Amniotic epithelial cell (primary cell): ENCODE measurements at regions not wholly inside any gene's neighbourhood (a gene's known extent, or its start where the extent isn't known, plus 50 kb on each side); places are given as distances from the start of the nearest gene placed in this dataset.

ENCODE experiments used
- DNase-seq: peaks from one replicate; pipeline ENCODE4 v3.0.0-alpha.2; 2010; ENCODE audit warnings: low read depth

DNA sequence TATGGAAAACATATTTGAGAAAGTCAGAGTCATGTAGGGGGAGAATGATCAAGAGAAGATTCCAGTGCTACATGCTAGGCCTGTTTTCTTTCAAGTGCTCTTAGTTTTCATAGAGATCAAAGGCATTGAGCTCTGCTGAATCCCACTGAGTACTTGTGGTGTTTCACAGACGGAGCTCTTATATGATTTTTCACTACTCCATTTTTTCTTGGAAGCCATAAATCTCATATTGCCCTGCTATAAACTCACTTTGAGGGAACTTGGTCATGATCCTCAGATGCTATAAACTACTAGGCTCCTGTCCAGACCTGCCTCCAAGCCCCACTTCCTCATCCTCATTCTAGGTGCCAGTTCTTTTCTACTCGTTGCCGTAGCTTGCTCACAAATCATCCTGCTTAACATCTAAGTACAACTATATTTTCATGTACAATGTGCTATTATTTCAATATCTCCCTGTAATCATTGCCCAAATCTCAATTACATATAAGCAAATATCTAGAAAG lies 180.8 kb upstream of the CCDC179 start:
- no peak for DNase-seq

DNA sequence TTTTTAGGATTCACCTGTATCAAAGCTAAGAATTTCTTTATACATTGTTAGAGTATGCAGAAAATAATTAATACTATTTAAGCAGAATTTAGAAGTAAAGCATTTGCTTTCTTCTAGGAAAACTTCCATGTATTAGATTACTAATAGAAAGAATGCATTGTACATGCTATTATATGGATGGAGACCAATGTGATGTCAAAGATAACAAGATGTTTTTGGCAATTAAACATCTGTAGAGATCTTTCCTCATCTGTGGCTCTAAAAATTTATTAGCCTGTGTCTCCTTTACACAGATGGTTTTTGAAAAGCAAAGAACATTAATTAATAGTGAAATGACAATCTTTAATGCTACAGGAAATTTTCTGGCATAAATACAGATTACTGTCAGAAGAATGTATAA lies 198.4 kb upstream of the CCDC179 start:
- DNase-seq: no peak

DNA sequence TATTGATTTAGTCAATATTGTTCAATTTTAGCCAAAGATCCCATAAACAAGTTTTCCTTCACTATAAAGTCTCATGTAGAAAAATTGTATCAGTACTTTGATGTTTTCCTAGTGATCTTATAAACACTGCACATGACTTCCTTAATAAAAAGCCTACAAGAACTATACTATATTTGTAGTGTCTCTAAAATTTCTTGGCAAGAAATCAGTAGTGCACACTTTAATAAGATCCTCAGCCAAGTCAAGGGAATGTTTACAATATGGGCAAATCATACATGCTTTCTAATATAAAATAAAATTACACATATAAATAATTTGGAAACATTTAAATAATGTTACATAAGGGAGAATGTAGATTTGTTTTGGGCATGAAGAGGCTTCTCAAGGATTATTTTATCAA lies 203.0 kb upstream of the CCDC179 start:
- no peak for DNase-seq

DNA sequence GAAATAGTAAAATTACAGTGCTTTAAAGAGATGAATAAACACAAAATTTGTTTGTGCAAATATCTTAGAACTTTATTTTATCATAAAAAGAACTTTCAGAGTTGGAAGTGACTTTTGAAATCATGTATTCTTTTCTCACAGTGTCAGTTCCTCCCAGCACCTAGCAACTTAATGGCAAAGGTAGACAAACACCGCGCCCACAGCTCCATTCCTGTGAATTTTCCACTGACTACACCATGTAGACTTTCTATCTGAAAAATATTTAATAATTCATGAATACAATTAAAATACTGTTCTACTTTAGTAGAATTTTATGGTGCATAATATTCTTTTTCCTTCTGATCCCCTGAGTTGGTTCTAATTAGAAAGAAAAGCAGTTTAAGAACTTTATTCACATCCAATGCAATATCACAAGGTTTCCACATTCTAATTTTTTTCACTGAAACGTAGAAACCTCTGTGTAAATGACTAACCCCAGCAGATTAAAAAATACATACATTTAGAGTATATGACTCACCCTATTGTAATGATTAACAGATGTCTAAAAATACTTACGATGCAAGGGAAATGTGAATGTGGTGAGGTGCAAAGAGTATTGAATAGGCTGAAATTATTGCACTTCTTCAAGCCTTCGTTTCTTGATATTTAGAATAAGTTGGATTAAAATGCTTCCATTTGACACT lies 218.2 kb upstream of the CCDC179 start:
- DNase-seq: no peak

DNA sequence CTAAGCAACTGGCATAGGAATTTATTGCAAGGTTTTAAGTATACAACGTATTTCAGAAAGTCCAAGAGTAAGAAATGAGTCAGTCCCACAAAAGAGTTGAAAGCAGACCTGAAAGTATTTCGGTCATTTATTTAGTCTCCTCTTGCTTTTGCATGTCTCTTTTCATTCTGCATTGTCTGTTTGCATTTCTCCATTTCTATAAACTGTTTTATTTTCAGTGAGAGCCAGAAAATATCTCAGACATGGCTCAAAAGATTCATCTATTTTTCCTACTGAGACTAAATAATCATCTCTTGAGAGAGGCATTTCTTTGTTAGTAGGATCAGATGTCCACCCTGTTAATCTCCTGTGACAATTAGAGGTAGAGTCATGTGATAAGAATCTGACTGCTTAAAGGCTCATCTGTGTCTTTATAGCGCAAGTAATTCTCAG lies 219.1 kb upstream of the CCDC179 start:
- no peak for DNase-seq

DNA sequence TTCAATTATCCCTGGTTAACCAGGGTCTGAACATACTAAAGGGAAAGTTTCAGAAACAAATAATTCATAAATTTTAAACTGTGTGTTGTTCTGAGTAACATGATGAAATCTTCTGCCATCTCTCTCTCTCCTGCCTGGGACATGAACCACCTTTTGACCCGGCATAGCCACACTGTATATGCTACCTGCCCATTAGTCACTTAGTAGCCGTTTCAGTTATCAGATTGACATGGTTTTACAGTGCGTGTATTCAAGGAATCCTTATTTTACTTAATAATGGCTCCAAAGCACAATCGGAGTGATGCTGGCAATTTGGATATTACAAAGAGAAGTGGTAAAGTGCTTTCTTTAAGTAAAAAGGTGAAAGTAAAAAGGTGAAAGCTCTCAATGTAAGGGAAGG lies 227.1 kb upstream of the CCDC179 start:
- no peak for DNase-seq

GRCh38 chr11:23090659-23091058 lies 230.4 kb upstream of the CCDC179 start:
- DNase-seq: no peak

GRCh38 chr11:23095650-23096189 lies 235.4 kb upstream of the CCDC179 start:
- no peak for DNase-seq

GRCh38 chr11:23097891-23098290 lies 237.6 kb upstream of the CCDC179 start:
- no peak for DNase-seq

DNA sequence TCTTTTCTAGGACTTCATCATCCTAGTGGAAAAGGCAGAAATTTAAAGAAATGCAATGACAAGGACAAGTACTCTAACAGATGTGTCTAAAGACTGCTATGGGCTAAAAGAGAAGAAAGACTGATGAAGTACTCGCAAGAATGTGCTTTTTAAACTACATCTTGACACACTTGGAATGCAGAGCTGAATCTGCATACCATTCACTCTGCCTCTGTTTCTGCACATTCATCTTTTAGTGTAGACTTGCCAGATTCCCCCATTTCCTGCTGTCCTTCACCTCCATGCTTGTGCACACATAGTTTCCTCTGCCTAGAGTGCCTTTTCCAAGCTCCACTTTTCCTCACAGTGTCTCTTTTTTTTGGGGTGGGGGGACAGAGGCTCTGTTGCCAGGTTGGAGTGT lies 239.0 kb upstream of the CCDC179 start:
- no peak for DNase-seq

DNA sequence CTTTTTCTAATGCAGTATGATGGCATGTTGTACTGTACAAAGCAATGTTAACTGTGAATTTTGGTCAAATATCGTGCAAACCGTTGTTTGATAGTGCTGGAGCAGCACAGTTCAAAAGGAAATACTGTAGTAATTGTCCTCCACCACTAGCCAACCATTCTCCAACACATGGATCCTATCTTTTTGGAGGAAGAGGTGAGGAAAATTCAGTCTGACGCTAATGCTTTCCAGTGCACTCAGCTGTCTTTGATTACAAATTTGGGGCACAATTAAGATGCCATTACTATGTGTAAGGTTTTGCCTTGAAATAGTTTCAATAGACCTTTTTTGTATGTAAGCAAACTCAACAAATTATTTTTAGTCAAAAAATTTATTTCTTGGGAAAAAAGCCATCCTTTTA lies 240.5 kb upstream of the CCDC179 start:
- no peak for DNase-seq

DNA sequence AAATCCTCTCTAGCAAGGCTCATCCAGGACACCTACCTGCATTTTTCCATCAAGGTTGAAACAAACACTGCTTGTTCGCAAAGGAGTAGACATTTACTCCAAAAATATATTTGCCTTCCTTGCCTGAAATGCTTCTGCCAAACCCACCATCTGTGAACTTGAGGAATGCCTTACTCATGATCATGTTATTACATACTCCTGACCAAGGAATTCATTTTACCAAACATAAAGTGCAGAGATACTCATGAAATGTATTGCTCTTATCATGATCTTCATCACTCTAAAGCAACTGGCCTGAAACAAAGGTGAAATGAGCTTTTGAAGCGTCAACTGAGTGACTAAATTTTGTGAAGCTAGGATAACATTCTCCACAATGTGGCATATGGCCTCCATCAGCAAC lies 243.1 kb upstream of the CCDC179 start:
- DNase-seq: no peak

GRCh38 chr11:23111527-23111926 lies 251.3 kb upstream of the CCDC179 start:
- no peak for DNase-seq

- no peak for DNase-seq
These were observed 252.1 kb upstream of the CCDC179 start for GRCh38 chr11:23112390-23112789.

DNA sequence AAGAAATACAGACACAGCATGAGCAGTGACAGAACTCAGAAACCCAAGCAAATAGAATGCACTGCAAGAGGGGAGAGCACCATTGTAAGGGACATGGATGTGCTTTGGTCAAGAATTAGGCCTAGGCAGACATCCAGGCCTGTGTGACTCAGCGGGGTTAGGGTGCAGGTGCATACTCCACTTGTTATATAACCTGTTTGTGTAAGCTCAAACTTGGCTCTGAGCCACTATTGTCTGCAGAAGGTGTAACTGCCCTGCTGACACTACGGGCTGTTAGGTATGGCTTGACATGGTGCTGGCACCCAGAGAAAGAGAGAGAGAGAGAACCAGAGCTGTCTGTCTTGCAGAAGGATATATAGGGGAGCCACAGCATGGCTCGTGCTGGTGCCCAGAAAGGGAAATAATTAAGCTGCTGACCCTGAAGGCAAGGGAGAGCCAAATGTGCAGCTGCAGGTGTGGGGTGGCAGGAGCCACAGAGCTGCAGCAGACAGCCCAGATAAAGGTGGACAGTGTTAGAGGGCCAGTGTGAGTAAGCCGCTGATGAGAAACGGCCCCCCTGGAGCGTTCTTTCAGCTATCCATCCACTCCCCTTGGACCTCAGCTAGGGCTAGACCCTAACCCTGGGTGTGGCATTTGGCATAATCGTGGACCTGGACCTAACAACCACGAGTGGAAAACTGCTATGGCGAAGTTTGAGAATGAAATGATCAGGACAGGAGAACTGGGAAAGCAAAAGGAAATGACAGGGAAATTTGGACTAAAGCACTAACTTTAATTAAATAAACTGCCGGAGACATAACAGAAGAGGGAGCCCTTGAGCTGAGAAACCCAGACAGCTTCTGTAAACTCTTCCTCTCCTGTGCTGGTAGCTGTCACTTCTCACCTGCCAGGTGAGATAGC lies 253.0 kb upstream of the CCDC179 start:
- peak; percentile 43 for DNase-seq

DNA sequence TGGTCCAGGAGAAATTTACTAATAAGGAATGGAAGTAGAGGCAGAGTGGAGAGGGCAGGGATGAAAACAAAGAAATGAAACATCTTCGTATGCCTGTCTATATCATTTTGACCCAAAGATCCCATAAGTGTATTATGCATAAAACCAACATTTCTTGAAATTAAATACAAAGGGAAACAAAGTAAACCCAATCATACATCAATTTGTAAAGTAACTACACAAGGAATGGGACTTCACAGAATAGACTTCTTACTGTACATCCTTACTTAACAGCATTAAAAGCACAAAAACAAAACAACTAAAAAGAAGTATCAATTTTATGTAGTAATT lies 253.6 kb upstream of the CCDC179 start:
- no peak for DNase-seq

- DNase-seq: peak; percentile 42
These were observed 263.5 kb upstream of the CCDC179 start for GRCh38 chr11:23123753-23124152.

- no peak for DNase-seq
These were observed 264.0 kb upstream of the CCDC179 start for GRCh38 chr11:23124249-23124648.

GRCh38 chr11:23124996-23125395 lies 264.7 kb upstream of the CCDC179 start:
- peak; percentile 70 for DNase-seq

DNA sequence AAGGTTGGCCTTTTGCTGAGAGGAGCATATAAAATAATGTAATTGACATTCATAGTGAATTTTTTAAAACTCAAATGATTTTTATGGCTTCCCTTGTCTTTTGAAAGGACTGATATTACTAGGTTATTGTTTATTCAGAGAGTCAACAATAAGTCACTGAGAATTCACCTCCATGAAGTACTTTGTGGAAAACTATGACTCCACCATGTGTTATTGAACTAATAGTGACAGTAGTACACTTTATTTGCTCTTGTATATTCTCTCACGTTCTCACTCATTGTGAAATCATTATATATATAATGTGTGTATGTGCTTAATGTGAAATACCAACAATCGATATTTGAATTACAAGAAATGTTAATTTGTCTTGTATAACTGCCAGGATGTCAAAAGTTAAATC lies 267.4 kb upstream of the CCDC179 start:
- DNase-seq: no peak

DNA sequence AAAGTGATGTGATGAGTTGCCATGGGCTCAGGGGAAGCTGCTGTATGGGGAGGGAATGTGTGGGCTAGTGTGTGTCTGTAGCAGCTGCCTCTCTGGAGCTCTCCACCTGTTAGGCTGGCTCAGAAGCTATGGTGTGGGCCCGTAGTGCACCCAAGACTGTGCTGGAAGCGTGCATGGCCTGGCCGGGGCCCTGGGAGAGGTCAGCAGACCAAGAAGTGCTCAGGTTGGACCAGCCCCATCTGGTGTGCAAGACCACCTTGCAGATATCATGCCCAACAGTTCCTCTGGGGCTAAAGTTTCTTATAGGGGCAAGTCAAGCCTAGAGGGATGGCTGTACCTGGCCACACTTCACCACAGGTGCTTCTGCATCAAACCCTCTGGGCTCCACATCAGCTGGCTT lies 274.4 kb upstream of the CCDC179 start:
- DNase-seq: no peak

DNA sequence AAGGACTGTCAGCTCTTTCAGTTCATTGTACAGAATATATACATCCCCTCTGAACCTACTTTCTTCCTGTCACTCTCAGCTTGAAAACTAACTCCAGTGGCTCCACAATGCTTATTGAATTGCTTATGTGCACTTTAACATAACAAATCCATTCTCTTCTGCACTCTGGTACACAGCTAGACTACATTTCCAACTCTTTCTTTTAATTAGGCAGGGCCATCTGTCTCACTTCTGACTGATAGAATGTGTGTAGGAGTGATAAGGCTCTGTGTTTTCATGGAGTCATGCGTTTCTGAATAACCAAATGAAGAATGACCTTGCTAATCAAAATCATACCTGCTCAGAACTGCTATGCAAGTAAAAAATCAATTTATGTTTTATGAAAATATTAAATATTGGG lies 278.5 kb upstream of the CCDC179 start:
- DNase-seq: no peak

DNA sequence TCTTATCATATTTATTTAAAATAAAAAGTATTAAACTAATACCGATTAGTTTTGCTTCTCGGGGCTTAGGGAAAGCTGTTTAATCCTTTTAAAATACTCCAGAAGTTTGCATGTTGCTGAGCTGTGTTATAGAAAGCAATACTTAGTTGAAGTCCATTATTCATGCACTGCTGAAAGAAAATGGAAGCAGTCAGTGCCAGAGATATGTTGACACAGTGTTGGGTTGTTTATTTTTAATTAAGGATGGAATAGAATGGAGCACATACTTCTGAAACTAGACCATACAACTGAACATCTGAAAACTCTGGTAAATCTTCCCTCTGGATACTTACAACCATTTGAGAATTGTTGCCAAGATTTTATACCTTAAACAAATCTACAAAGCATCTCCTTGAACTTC lies 282.7 kb upstream of the CCDC179 start:
- DNase-seq: no peak
